ENCODE measurements at regions not wholly inside any gene's neighbourhood (a gene's known extent, or its start where the extent isn't known, plus 50 kb on each side); places are given as distances from the start of the nearest gene placed in this dataset.

- no peak for DNase-seq
- intact Hi-C loops (cut with DNase I), result no loop called here
Measured at GRCh38 chr5:68161156-68161555, 54.4 kb upstream of the PIK3R1 start.

DNA sequence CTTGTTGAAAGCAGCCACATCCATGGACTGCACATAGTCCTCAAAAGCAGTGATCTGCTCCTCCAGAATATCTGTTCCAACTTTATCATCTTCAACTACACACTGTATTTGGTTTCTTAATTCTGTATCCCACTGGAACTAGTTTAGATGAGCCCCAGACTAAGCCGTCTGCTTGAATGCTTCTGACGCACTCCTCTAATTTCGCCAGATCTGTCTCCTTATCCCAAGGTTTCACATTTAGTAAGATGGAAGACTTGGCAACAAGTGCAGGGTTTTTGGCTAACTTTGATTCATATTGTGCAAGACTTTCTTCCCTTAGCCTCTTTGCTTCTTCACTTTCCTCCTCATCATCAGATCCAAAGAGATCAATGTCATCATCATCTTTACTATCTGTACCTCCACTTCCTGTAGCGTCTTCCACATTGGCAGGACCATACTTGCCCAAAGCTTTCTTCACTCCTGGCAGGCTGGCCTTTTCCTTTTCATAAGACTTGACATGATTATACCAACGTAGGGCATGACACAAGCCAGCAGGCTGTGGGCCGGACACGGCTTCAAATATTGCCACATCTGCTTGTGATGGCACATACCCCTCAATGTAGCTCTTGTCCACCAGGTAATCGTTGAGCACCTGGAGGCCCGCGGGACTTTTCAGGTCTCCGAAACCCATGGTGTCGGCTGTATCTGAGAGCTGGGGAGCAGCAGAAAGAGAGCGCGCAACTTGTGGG, 56.2 kb upstream of the PIK3R1 start:
- intact Hi-C loops (cut with DNase I), result no loop called here
- peak in 1 of 10 donors; percentile 64 for DNase-seq

DNA sequence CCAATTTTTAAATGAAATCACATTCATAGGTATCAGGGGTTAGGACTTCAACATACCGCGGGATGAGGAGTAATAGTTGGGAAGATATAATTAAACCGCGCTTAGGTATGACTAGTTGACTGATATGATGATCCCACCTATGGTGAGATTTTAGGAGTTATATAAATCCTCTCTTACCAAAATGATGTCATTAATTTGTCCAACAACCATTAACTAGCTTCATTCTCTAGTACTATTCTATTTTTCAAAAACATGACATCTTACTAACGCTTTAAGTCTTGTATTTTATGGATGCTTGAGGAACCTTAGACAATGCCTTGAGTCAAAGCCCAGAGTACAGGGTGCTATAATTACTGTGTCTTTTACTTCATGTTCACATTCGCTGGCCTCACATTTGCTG, 59.6 kb upstream of the PIK3R1 start:
- intact Hi-C loops (cut with DNase I), result no loop called here

GRCh38 chr5:68154119-68154857, 61.3 kb upstream of the PIK3R1 start:
- no peak for DNase-seq
- intact Hi-C loops (cut with DNase I), result no loop called here

More for the DNA sequence above, 59.6 kb upstream of the PIK3R1 start:
- no peak for DNase-seq

DNA sequence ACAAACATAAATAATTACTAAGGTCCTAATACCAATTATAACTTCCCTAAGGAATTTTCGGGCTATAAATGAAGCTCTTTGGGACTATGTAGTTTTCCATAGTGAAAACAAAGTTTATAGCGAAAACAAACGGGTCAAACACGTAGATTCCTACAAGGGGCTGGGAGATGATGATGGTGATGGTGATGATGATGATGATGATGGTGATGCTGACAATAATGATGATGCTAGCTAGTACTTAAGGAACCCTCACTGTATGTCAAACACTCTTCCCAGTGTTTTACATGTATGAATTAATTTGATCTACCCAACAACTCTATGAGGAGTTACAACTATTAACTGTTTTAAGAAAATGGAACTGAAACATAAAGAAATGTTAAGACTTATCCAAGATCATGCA, 63.7 kb upstream of the PIK3R1 start:
- no peak for DNase-seq
- intact Hi-C loops (cut with DNase I), result no loop called here

- DNase-seq, result no peak
- intact Hi-C loops (cut with DNase I), result no loop called here
Measured at GRCh38 chr5:68149189-68149588, 66.4 kb upstream of the PIK3R1 start.

DNA sequence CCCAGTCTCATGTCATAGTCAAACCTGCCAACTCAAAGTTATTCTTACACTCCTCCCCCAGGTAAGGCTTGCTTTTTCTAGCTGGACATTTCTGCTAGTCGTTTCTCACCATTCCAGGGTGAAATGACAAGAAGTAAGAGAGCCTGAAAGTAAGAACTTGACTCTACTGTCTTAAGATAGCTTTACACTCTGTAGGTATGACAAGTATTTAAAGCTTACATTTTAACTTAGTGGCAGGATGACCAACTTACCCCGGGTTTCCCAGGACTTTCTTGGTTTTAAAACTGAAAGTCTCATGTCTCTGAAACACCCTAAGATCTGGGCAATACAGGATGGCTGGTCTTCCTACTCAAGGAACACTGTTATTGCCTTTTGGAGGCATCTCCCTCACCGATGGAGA, 67.5 kb upstream of the PIK3R1 start:
- intact Hi-C loops (cut with DNase I), result no loop called here

DNA sequence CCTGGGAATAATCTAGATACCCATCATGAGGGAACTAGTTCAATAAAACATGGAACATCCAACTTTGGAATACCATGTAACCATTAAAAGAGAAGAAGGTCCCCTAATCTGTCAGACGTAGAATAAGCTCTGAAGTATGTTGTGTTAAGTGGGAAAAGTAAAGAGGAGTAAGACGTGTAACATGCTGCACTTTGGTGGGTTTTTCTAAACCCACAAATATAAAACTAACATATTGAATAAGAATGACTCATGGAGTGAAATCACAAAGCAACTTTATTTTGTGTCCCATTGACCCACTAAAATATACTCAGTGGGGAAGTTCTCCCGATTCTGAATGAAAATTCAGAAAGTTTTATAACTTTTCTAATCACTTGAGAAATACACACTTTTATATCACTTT, 67.9 kb upstream of the PIK3R1 start:
- intact Hi-C loops (cut with DNase I), result no loop called here

More for the DNA sequence above, 67.5 kb upstream of the PIK3R1 start:
- no peak for DNase-seq

GRCh38 chr5:68141494-68141893, 74.1 kb upstream of the PIK3R1 start:
- no peak for DNase-seq
- intact Hi-C loops (cut with DNase I), result no loop called here

More for the DNA sequence above, 67.9 kb upstream of the PIK3R1 start:
- no peak for DNase-seq

- intact Hi-C loops (cut with DNase I), result no loop called here
- no peak for DNase-seq
Measured at GRCh38 chr5:68140763-68141162, 74.8 kb upstream of the PIK3R1 start.

DNA sequence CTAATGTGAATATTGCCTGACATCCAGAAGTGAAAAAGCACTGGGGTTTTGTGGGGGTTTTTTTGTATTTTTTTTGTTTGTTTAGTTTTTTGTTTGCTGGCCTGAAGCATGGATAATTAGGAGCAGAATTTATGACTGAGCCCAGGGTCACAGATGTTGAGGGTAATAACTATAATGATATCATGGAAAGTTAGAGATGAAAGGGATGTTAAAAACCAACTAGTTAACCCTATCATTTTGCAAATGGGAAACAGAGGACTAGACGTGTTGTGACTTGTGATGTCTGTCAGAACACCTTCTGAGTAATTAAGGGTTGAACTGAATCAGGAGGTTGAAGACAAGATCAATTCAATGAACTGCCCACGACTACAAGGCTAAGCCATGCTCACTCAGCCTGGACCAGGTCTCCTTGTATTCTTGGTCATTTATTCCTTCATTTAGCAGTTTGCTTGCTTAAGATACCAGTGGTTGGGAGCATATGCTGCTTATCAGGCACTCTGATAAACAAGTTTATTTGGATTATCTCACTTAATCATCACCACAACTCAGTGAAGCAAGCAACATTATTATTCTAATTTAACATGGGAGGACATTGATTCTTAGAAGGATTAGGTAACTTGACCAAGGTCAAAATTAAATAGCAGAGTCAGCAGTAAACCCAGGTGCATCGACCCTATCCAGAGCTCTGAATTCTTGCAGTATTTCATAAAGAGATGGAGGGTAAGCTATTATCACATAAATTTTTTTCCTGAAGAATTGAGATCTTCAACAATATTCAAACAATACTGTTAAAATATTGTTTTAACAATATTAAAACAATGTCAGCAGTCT, 75.7 kb upstream of the PIK3R1 start:
- intact Hi-C loops (cut with DNase I), result loop anchor here (10.0 kb wide), 1 partner anchor 1105 kb away; no protein-coding TSS in a partner anchor
- no peak for DNase-seq

- intact Hi-C loops (cut with DNase I), result loop anchor here (10.0 kb wide), 1 partner anchor 1103 kb away; no protein-coding TSS in a partner anchor
Measured at GRCh38 chr5:68137511-68138140, 77.9 kb upstream of the PIK3R1 start.

DNA sequence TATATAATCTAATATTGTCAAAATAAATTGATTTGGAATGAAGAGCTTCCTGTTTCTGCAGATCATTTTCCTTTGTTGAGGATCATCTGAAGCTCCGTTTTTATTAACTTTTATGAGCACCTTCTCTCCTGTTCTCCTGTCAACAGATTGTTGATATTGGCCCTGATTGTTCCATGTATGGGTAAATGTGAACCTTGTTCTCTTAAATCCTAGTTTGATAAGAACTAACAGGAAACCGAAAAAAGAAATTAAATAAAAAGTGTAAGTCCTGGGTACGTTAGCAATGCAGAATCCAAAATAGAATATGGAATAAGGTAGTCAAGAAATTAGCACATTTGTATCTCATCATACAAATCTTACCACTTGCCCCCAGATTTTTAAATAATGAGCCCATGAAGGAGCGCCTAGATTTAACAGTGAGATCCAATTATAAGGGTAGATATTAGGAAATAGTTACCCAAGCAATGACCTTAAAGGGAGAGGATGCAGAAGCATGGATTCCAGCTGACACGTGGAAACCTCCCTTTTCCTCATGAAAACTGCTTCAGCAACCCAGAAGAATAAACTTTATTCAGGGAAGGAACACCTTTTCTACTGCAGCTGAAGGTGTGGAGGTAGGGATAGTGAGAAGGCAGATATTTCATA, 80.8 kb upstream of the PIK3R1 start:
- intact Hi-C loops (cut with DNase I), result loop anchor here (10.0 kb wide), 1 partner anchor 1100 kb away; no protein-coding TSS in a partner anchor
- no peak for DNase-seq

More at GRCh38 chr5:68137511-68138140, 77.9 kb upstream of the PIK3R1 start:
- no peak for DNase-seq

GRCh38 chr5:68134033-68134668, 81.4 kb upstream of the PIK3R1 start:
- no peak for DNase-seq
- intact Hi-C loops (cut with DNase I), result loop anchor here (10.0 kb wide), 1 partner anchor 1099 kb away; no protein-coding TSS in a partner anchor

- intact Hi-C loops (cut with DNase I), result loop anchor here (10.0 kb wide), 1 partner anchor 1095 kb away; no protein-coding TSS in a partner anchor
- no peak for DNase-seq
Measured at GRCh38 chr5:68130253-68130652, 85.3 kb upstream of the PIK3R1 start.

GRCh38 chr5:68129364-68129763, 86.2 kb upstream of the PIK3R1 start:
- intact Hi-C loops (cut with DNase I), result no loop called here
- no peak for DNase-seq

GRCh38 chr5:68126886-68127285, 88.7 kb upstream of the PIK3R1 start:
- no peak for DNase-seq
- intact Hi-C loops (cut with DNase I), result no loop called here

GRCh38 chr5:68122439-68123328, 92.9 kb upstream of the PIK3R1 start:
- no peak for DNase-seq
- intact Hi-C loops (cut with DNase I), result no loop called here

All from posterior cingulate gyrus (tissue), 11 donors.